ENCODE measurements at regions not wholly inside any gene's neighbourhood (a gene's known extent, or its start where the extent isn't known, plus 50 kb on each side); places are given as distances from the start of the nearest gene placed in this dataset.

GRCh38 chr6:131357501-131357900 is 215.5 kb upstream of the ARG1 start:
- no peak for FAIRE-seq

GRCh38 chr6:131362070-131362469 is 211.0 kb upstream of the ARG1 start:
- DNase-seq (ENCODE audit: insufficient read length, low spot score) (no peak), FAIRE-seq (no peak)
- no peak for TF ChIP-seq CTCF (IDR thresholded peaks at IDR 0.05; ENCODE audit: insufficient read depth, missing control alignments)

More at GRCh38 chr6:131357501-131357900, 215.5 kb upstream of the ARG1 start:
- no peak for TF ChIP-seq CTCF (IDR thresholded peaks at IDR 0.05; ENCODE audit: insufficient read depth, missing control alignments)
- no peak for DNase-seq (ENCODE audit: insufficient read length, low spot score)

- FAIRE-seq (no peak), DNase-seq (ENCODE audit: insufficient read length, low spot score) (no peak)
- TF ChIP-seq CTCF (IDR thresholded peaks at IDR 0.05; ENCODE audit: insufficient read depth, missing control alignments), result no peak
Measured at GRCh38 chr6:131362696-131363095, 210.3 kb upstream of the ARG1 start.

GRCh38 chr6:131363947-131364834 is 208.8 kb upstream of the ARG1 start:
- FAIRE-seq, result no peak
- no peak for DNase-seq (ENCODE audit: insufficient read length, low spot score)
- TF ChIP-seq CTCF (IDR thresholded peaks at IDR 0.05; ENCODE audit: insufficient read depth, missing control alignments), result no peak

GRCh38 chr6:131366223-131366622 is 206.8 kb upstream of the ARG1 start:
- TF ChIP-seq CTCF (IDR thresholded peaks at IDR 0.05; ENCODE audit: insufficient read depth, missing control alignments), result no peak
- no peak for DNase-seq (ENCODE audit: insufficient read length, low spot score)
- no peak for FAIRE-seq

- DNase-seq (ENCODE audit: insufficient read length, low spot score), result no peak
- TF ChIP-seq CTCF (IDR thresholded peaks at IDR 0.05; ENCODE audit: insufficient read depth, missing control alignments), result no peak
- FAIRE-seq, result no peak
Measured at GRCh38 chr6:131367206-131367873, 205.7 kb upstream of the ARG1 start.

All from D721Med (cell line).